ENCODE measurements at regions not wholly inside any gene's neighbourhood (a gene's known extent, or its start where the extent isn't known, plus 50 kb on each side); places are given as distances from the start of the nearest gene placed in this dataset.

DNA sequence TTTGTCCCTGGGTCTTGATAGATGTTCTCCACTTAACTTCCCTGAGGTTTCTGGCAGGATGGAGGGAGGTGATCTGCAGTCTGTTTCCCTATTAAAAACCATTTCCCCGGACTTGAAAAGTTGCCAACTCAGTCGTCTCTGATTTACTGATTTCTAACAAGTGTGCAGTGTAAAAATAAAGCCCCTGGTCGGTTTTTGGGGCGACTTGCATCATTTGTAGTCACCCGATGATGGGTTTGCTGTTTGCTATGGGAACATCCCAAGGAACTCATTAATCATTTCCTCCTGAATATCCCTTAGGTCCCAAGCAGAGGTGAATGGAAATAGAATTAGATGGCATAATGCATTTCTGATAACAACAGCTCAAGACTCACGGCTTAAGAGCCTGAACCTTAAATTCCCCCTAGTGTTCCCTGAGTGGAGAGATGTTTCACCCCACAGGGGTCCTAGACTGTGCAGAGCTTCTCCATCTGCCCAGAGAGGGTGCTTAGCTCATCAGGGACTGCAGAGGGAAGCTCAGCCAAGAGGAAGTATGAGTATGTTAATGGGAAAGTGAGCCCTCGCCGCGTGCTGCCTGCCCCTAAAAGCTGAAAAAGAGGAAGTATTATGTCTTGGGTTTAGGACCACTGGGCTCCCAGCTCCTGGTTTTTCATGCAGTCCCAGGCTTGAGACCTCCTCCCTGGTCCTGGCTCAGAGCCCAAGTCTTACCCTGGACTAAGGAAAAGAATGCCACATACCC, 115.1 kb upstream of the DAP start:
- Histone ChIP-seq H3K9me3 (ENCODE audit: low read depth) (no peaks in the 10 kb centered on the region), H3K27ac (no peak overlapping the region), H3K27me3 (no peaks in the 10 kb centered on the region), H3K4me1 (ENCODE audit: low read depth) (no peaks in the 10 kb centered on the region), H3K36me3 (no peaks in the 10 kb centered on the region), H3K4me3 (no peak overlapping the region)
- no peak for DNase-seq (ENCODE audit: low read depth in 1 of 2, low spot score in 1 of 2)
- TF ChIP-seq, protein P1, sequence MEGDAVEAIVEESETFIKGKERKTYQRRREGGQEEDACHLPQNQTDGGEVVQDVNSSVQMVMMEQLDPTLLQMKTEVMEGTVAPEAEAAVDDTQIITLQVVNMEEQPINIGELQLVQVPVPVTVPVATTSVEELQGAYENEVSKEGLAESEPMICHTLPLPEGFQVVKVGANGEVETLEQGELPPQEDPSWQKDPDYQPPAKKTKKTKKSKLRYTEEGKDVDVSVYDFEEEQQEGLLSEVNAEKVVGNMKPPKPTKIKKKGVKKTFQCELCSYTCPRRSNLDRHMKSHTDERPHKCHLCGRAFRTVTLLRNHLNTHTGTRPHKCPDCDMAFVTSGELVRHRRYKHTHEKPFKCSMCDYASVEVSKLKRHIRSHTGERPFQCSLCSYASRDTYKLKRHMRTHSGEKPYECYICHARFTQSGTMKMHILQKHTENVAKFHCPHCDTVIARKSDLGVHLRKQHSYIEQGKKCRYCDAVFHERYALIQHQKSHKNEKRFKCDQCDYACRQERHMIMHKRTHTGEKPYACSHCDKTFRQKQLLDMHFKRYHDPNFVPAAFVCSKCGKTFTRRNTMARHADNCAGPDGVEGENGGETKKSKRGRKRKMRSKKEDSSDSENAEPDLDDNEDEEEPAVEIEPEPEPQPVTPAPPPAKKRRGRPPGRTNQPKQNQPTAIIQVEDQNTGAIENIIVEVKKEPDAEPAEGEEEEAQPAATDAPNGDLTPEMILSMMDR (IDR thresholded peaks at IDR 0.05; ENCODE audit: low read depth, low read length): no peak

- no peak overlapping the region for H3K27ac ChIP-seq
- TF ChIP-seq, protein P1 (IDR thresholded peaks at IDR 0.05; ENCODE audit: low read depth, low read length): no peak
- no peak overlapping the region for H3K4me3 ChIP-seq
- H3K4me1 ChIP-seq (ENCODE audit: low read depth): no peaks in the 10 kb centered on the region
- H3K27me3 ChIP-seq: no peaks in the 10 kb centered on the region
- H3K36me3 ChIP-seq: no peaks in the 10 kb centered on the region
- no peaks in the 10 kb centered on the region for H3K9me3 ChIP-seq (ENCODE audit: low read depth)
- DNase-seq (ENCODE audit: low read depth in 1 of 2, low spot score in 1 of 2): no peak
Measured at GRCh38 chr5:10875201-10875768, 114.3 kb upstream of the DAP start.

DNA sequence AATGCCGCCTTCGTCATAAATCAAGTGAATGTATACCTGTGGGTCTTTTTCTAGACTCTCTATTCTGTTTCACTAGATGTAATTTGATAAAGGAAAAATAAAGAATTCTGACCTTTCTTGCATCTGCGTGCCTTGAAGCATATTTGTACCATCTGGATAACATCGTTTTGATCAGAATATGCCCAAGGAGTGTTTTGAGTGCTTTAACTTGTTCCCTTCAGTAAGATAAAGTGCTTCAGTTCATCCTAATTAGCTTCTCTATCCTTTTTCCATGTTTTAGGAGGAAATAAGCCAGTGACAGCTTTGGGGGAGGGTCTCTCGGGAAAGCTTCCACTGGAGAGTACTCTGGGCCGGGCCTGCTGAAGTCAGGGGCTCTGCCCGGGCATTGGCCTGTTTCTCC, 113.5 kb upstream of the DAP start:
- no peaks in the 10 kb centered on the region for H3K9me3 ChIP-seq (ENCODE audit: low read depth)
- no peak for DNase-seq (ENCODE audit: low read depth in 1 of 2, low spot score in 1 of 2)
- H3K27ac ChIP-seq: no peak overlapping the region
- H3K4me3 ChIP-seq: no peak overlapping the region
- H3K36me3 ChIP-seq: no peaks in the 10 kb centered on the region
- no peaks in the 10 kb centered on the region for H3K4me1 ChIP-seq (ENCODE audit: low read depth)
- TF ChIP-seq, protein P1 (IDR thresholded peaks at IDR 0.05; ENCODE audit: low read depth, low read length): no peak
- no peaks in the 10 kb centered on the region for H3K27me3 ChIP-seq

GRCh38 chr5:10870791-10871190, 109.8 kb upstream of the DAP start:
- Histone ChIP-seq H3K27me3 (no peaks in the 10 kb centered on the region), H3K27ac (no peak overlapping the region), H3K36me3 (no peaks in the 10 kb centered on the region), H3K4me3 (no peak overlapping the region), H3K9me3 (ENCODE audit: low read depth) (no peaks in the 10 kb centered on the region), H3K4me1 (ENCODE audit: low read depth) (no peaks in the 10 kb centered on the region)
- TF ChIP-seq, protein P1 (IDR thresholded peaks at IDR 0.05; ENCODE audit: low read depth, low read length): no peak
- DNase-seq (ENCODE audit: low read depth in 1 of 2, low spot score in 1 of 2): no peak

GRCh38 chr5:10868956-10869355, 107.9 kb upstream of the DAP start:
- no peaks in the 10 kb centered on the region for H3K4me1 ChIP-seq (ENCODE audit: low read depth)
- H3K9me3 ChIP-seq (ENCODE audit: low read depth): no peaks in the 10 kb centered on the region
- no peak for DNase-seq (ENCODE audit: low read depth in 1 of 2, low spot score in 1 of 2)

More at GRCh38 chr5:10868956-10869355, 107.9 kb upstream of the DAP start:
- H3K27ac ChIP-seq: no peak overlapping the region
- H3K4me3 ChIP-seq: no peak overlapping the region
- TF ChIP-seq, protein P1 (IDR thresholded peaks at IDR 0.05; ENCODE audit: low read depth, low read length): no peak
- H3K27me3 ChIP-seq: no peaks in the 10 kb centered on the region
- H3K36me3 ChIP-seq: no peaks in the 10 kb centered on the region
